NCI-H2029 treated with DMSO at 0.1 percent for 48 hours (cell line): ENCODE measurements at regions not wholly inside any gene's neighbourhood (a gene's known extent, or its start where the extent isn't known, plus 50 kb on each side); places are given as distances from the start of the nearest gene placed in this dataset.
"Not testable (repeated sequence)": the region's sequence is repeated elsewhere in the genome, so short reads cannot be mapped to it uniquely, and the experiment has no call there.

Experiments
- DNase-seq: peaks from one replicate; lab custom pipeline; 2025; lab: John Stamatoyannopoulos, UW

GRCh38 chr19:31529121-31529520 is 179.9 kb upstream of the TSHZ3 start:
- DNase-seq, result no peak

GRCh38 chr19:31530781-31531180 is 181.5 kb upstream of the TSHZ3 start:
- DNase-seq, result no peak

- DNase-seq, result no peak
Measured at GRCh38 chr19:31531326-31531725, 182.1 kb upstream of the TSHZ3 start.

GRCh38 chr19:31532034-31532433 is 182.8 kb upstream of the TSHZ3 start:
- DNase-seq, result no peak

- no peak for DNase-seq
Measured at GRCh38 chr19:31533114-31533513, 183.9 kb upstream of the TSHZ3 start.

- DNase-seq, result no peak
Measured at GRCh38 chr19:31534231-31534630, 185.0 kb upstream of the TSHZ3 start.

GRCh38 chr19:31534786-31535657 is 185.8 kb upstream of the TSHZ3 start:
- no peak for DNase-seq

- no peak for DNase-seq
Measured at GRCh38 chr19:31535691-31536460, 186.6 kb upstream of the TSHZ3 start.

GRCh38 chr19:31537136-31537535 is 187.9 kb upstream of the TSHZ3 start:
- DNase-seq, result no peak

- not testable (repeated sequence) for DNase-seq
Measured at GRCh38 chr19:31537902-31538301, 188.7 kb upstream of the TSHZ3 start.

- DNase-seq, result no peak
Measured at GRCh38 chr19:31538879-31539278, 189.6 kb upstream of the TSHZ3 start.

- no peak for DNase-seq
Measured at GRCh38 chr19:31539386-31539785, 190.2 kb upstream of the TSHZ3 start.

- no peak for DNase-seq
Measured at GRCh38 chr19:31541396-31541795, 192.2 kb upstream of the TSHZ3 start.

GRCh38 chr19:31543456-31543855 is 194.2 kb upstream of the TSHZ3 start:
- no peak for DNase-seq

GRCh38 chr19:31545777-31546176 is 196.5 kb upstream of the TSHZ3 start:
- no peak for DNase-seq

GRCh38 chr19:31546205-31546960 is 197.1 kb upstream of the TSHZ3 start:
- DNase-seq, result no peak

GRCh38 chr19:31548941-31549340 is 199.7 kb upstream of the TSHZ3 start:
- DNase-seq, result no peak

GRCh38 chr19:31553112-31553845 is 204.0 kb upstream of the TSHZ3 start:
- no peak for DNase-seq

GRCh38 chr19:31553846-31554215 is 204.6 kb upstream of the TSHZ3 start:
- no peak for DNase-seq

- DNase-seq, result no peak
Measured at GRCh38 chr19:31554360-31554759, 205.1 kb upstream of the TSHZ3 start.

- DNase-seq, result no peak
Measured at GRCh38 chr19:31555634-31556215, 206.5 kb upstream of the TSHZ3 start.
